ENCODE measurements at regions not wholly inside any gene's neighbourhood (a gene's known extent, or its start where the extent isn't known, plus 50 kb on each side); places are given as distances from the start of the nearest gene placed in this dataset.

- TF ChIP-seq CTCF (conservative IDR thresholded peaks at IDR 0.05; ENCODE audit: low read depth, low read length) (no peak), MAZ (IDR thresholded peaks at IDR 0.05; ENCODE audit: borderline replicate concordance, low read depth, low read length) (no peak), FOS (IDR thresholded peaks at IDR 0.05; ENCODE audit: low read depth, low read length) (no peak), MAFK (IDR thresholded peaks at IDR 0.05; ENCODE audit: low read depth, low read length) (no peak), MXI1 (IDR thresholded peaks at IDR 0.05; ENCODE audit: borderline replicate concordance, low read depth, low read length) (no peak), RFX5 (IDR thresholded peaks at IDR 0.05; ENCODE audit: low read depth, low read length) (no peak), POLR2A (IDR thresholded peaks at IDR 0.05; ENCODE audit: low read depth, low read length) (no peak), SMC3 (IDR thresholded peaks at IDR 0.05; ENCODE audit: low read depth, low read length) (no peak), RAD21 (IDR thresholded peaks at IDR 0.05; ENCODE audit: low read length) (no peak), RCOR1 (IDR thresholded peaks at IDR 0.05; ENCODE audit: insufficient replicate concordance, low read length) (no peak)
- TF ChIP-seq, protein P1, sequence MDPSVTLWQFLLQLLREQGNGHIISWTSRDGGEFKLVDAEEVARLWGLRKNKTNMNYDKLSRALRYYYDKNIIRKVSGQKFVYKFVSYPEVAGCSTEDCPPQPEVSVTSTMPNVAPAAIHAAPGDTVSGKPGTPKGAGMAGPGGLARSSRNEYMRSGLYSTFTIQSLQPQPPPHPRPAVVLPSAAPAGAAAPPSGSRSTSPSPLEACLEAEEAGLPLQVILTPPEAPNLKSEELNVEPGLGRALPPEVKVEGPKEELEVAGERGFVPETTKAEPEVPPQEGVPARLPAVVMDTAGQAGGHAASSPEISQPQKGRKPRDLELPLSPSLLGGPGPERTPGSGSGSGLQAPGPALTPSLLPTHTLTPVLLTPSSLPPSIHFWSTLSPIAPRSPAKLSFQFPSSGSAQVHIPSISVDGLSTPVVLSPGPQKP (IDR thresholded peaks at IDR 0.05; ENCODE audit: borderline replicate concordance, low read depth, low read length): no peak
- TF ChIP-seq, protein P2, sequence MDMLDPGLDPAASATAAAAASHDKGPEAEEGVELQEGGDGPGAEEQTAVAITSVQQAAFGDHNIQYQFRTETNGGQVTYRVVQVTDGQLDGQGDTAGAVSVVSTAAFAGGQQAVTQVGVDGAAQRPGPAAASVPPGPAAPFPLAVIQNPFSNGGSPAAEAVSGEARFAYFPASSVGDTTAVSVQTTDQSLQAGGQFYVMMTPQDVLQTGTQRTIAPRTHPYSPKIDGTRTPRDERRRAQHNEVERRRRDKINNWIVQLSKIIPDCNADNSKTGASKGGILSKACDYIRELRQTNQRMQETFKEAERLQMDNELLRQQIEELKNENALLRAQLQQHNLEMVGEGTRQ (IDR thresholded peaks at IDR 0.05; ENCODE audit: low read depth, low read length): no peak
Observed at GRCh38 chrX:30992381-30992904, 79.4 kb downstream of the FTHL17 start.

Data from IMR-90 (cell line).